CD4-positive, alpha-beta T cell treated with Interleukin-17A for 4 hours (primary cell): ENCODE measurements at regions not wholly inside any gene's neighbourhood (a gene's known extent, or its start where the extent isn't known, plus 50 kb on each side); places are given as distances from the start of the nearest gene placed in this dataset.
"Not testable (repeated sequence)": the region's sequence is repeated elsewhere in the genome, so short reads cannot be mapped to it uniquely, and the experiment has no call there.

Experiments used
- DNase-seq: peaks from one replicate; pipeline ENCODE4 v3.0.0-alpha.2; 2020; ENCODE audit warnings: mixed read lengths

GRCh38 chr15:56808160-56808559 is 74.9 kb upstream of the ZNF280D start:
- DNase-seq, result no peak

GRCh38 chr15:56806148-56806536 is 72.8 kb upstream of the ZNF280D start:
- no peak for DNase-seq

GRCh38 chr15:56805466-56806147 is 72.3 kb upstream of the ZNF280D start:
- no peak for DNase-seq

GRCh38 chr15:56804938-56805337 is 71.6 kb upstream of the ZNF280D start:
- DNase-seq, result no peak

GRCh38 chr15:56804279-56804678 is 71.0 kb upstream of the ZNF280D start:
- DNase-seq, result no peak

- no peak for DNase-seq
These were observed 68.9 kb upstream of the ZNF280D start for GRCh38 chr15:56802161-56802560.

GRCh38 chr15:56798639-56799038 is 65.3 kb upstream of the ZNF280D start:
- DNase-seq, result no peak

GRCh38 chr15:56797720-56798275 is 64.5 kb upstream of the ZNF280D start:
- no peak for DNase-seq

- no peak for DNase-seq
These were observed 62.2 kb upstream of the ZNF280D start for GRCh38 chr15:56795502-56795901.

- DNase-seq, result no peak
These were observed 61.4 kb upstream of the ZNF280D start for GRCh38 chr15:56794553-56795329.

GRCh38 chr15:56794165-56794552 is 60.9 kb upstream of the ZNF280D start:
- no peak for DNase-seq

- DNase-seq, result no peak
These were observed 58.9 kb upstream of the ZNF280D start for GRCh38 chr15:56792211-56792610.

- DNase-seq, result not testable (repeated sequence)
These were observed 58.2 kb upstream of the ZNF280D start for GRCh38 chr15:56791521-56791920.

GRCh38 chr15:56788359-56788758 is 55.0 kb upstream of the ZNF280D start:
- DNase-seq, result no peak

GRCh38 chr15:56786966-56787365 is 53.7 kb upstream of the ZNF280D start:
- no peak for DNase-seq

- no peak for DNase-seq
These were observed 50.8 kb upstream of the ZNF280D start for GRCh38 chr15:56783857-56784661.

GRCh38 chr15:56783156-56783856 is 50.0 kb upstream of the ZNF280D start:
- no peak for DNase-seq
